Midbrain (tissue), 1 donor: ENCODE measurements at regions not wholly inside any gene's neighbourhood (a gene's known extent, or its start where the extent isn't known, plus 50 kb on each side); places are given as distances from the start of the nearest gene placed in this dataset.
"Not testable (repeated sequence)": the region's sequence is repeated elsewhere in the genome, so short reads cannot be mapped to it uniquely, and the experiment has no call there.

Source experiments
- DNase-seq: peaks from one replicate; lab custom pipeline; 2025; lab: John Stamatoyannopoulos, UW

DNA sequence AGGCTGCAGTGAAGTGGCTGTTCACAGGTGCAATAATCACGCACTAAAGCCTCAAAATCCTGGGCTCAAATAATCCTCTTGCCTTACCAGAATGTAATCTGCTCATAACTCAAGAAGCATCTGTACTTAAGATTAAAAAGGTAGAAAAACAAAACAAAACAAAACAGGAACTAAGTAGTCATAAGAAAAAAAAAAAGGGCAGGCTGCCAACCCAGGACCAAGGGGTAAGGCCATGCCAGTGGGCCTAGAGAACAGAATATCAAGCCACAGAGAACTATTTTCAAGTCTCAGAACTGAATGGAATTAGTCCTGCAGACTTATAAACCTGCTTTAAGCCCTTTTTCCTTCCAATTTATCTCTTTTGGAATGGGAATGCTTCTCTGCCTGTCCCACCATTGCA, 64.8 kb upstream of the TBC1D3K start:
- no peak for DNase-seq

DNA sequence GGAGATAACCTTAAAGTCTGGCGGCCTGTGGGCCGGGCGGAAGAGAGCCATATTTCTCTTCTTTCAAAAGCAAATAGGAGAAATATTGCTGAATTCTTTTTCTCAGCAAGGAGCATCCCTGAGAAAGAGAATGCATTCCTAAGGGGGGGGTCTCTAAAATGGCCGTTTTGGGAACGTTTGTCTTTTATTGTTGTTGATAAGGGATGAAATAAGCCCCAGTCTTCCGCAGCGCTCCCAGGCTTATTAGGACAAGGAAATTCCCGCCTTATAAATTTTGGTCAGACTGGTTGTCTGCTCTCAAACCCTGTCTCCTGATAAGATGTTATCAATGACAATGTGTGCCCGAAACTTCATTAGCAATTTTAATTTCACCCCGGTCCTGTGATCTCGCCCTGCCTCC, 65.8 kb upstream of the TBC1D3K start:
- not testable (repeated sequence) for DNase-seq

DNA sequence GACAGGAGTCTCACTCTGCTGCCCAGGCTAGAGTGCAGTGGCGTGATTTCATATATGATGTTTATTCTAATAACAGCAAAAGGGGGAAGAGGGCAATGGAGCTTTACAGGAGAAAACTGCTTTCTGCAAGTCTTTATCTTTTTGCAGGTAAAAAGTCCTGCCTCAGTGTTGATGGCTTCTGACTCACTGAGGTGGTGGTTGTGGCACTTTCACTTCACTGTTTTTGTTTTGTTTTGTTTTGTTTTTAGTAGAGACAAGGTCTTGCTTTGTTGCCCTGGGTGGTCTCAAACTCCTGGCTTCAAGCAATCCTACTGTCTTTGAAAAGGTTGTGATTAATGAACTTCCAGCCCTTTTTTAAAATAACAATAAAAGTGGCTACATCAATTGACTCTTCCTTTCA, 68.0 kb upstream of the TBC1D3K start:
- no peak for DNase-seq

DNA sequence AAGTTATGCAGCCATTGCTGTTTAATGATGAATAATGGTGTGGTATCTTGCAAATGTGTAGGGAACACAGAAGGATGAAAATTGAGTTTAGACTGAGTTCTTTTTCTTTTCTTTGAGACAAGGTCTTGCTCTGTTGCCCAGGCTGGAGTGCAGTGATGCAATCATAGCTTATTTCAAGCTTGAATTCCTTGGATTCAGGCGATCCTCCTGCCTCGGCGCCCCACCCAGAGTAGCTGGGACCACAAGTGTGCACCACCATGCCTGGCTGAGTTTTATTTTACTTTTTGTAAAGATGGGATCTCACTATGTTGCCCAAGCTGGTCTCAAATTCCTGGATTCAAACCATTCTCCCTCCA, 74.6 kb upstream of the TBC1D3K start:
- no peak for DNase-seq

DNA sequence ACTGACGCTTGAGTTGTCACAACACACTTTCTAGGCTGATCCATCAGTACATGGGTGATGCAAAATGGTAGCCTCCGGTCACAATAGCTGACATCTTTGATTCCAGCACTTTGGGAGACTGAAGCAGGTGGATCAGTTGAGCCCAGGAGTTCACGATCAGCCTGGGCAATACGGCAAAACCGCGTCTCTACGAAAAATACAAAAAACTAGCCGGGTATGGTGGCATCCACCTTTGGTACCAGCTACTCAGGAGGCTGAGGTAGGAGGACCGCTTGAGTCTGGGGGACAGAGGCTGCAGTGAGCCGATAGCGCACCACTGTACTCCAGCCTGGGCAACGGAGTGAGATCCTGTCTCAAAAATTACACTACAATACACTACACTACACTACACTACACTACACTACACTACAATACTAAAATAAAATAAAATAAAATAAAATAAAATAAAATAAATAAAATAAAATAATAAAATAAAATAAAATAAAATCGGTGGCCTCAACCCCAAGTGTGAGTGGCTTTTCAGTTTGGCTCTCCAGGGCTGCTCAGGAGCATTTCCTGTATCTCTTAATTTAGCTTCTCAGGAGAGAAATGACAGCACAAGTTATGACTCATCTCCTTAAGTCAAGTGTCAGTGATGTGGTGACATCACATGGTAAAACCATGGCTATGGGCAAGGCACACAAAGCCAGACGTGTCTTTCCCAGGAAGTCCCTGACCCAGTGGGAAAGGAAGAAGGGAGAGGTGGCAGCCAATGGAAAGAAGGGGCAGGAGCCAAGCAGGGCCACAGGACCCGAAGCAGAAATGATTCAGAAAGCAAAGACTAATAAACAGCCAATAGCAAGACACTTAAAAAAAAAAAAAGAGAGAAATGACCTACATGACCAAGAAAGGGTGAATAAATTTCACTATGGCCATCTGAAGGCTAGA, 75.3 kb upstream of the TBC1D3K start:
- DNase-seq: no peak

DNA sequence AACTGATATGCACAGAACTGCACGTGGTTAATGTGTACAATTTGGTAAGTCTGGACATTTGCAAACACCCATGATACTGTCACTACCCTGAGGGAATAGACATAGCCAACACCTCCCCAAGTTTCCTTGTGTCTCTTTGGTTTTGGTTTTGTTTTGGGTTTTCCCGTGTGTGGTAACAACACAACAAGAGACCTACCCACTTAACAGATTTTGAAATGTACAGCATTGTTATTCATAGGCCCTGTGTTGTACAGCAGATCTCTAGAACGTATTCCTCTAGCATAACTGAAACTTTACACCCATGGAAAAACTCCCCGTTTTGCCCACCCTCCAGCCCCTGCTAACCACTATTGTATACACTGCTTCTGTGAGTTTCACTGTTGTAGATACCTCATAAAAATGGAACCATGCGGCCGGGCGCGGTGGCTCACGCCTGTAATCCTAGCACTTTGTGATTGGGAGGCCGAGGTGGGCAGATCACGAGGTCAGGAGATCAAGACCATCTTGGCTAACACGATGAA, 76.3 kb upstream of the TBC1D3K start:
- DNase-seq: no peak

DNA sequence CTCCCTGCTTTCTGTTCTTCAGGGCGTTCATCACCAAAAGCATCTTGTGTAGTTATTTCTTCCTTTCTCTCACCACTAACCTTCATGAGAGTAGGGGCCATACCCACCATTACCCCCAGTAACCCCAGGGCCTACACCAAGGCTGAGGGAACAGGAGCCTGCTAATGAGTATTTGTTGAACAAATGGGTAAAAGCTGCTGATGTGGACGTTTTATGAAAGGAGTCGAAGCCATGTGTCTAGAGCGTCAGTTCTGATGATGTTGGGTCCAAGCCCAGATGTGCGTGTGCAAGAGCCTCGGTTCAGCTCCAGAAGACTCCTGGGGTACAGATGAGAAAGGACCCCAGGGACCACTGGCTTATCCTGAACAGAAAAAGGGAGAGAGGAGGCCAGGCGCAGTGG, 77.1 kb upstream of the TBC1D3K start:
- DNase-seq: no peak

DNA sequence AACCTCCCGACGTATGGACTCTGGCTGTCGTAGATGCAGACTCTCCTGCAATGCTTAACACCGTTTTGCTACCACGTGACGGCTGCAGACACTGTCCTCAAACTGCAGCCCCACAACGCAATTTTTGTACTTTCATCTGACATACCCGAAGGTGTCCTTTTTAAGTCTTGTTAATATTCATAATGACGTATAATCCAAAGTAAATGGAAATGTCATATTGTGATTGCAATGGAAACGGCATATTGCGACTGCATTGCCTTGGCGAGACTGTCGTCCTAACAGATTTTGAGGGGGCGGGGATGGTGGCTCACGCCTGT, 79.3 kb upstream of the TBC1D3K start:
- no peak for DNase-seq

DNA sequence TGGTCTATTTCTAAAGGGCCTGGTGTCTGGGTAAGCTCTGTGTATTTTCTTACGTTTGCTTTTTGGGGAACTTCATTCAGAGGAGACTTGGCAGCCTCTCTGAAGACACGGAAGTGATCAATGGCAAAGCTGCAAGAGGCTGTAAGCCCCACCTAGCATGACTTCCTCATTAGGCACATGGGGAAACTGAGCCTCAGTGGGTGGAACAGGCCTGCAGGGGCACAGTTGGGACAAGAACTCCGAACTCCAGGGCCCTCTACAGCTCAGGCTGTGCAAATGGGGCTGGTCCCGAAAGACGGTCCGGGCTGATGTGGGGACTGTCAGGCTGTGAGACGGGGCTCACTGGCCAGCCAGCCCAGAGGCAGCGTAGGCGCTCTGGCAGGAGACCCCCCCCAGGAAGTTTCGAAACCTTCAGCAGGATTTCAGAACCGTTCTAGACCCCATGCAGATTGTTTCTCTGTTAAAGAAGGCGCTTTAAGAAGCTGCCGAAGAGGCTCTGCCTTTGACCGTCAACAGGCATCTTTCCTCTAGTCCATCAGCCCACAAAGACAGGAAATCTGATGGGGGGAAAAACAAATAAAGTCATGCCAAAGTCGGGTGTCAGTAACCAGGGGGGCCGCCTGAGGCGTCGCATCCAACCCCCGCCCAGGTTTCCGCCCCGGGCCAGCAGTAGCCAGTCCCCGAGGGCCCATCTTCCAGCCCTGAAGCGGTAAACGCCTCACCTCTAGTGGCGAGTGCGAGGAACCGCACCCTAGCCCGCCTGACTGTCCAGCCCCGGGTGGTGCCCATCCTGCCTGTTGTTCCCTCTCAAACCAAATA, 79.8 kb upstream of the TBC1D3K start:
- DNase-seq: no peak

DNA sequence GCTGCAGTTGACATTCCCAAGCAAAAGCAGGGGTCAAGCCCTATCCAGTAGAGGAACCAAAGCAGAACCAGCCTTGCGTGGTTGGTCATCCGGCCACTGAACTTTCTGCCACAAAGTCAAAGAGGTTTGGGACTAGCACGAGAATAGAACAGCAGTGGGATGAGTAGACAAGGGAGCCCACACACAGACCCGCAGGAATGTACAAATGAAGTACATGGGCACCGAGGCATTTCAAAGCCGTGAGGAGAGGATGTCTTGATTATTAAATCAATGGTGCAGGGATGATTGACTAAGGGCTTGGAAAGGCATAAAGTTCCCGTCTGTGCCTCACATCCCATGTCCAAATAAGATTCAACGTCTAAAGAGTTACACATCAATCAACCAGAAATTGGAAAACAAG, 81.8 kb upstream of the TBC1D3K start:
- DNase-seq: no peak

DNA sequence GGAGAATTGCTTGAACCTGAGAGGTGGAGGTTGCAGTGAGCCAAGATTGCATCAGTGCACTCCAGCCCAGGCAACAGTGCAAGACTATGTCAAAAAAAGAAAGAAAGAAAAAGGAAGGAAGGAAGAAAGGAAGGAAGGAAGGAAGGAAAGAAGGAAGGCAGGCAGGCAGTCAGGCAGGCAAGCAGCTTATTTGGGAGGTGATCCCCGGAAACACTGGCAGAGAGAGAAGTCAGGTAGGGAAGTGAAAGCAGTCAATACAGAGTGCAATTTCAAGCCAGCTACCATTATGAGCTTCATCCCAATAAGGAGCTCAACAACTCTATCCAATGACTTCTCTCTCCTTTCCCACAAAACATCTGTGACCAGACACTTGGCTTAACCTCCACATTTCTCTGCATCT, 83.0 kb upstream of the TBC1D3K start:
- no peak for DNase-seq

DNA sequence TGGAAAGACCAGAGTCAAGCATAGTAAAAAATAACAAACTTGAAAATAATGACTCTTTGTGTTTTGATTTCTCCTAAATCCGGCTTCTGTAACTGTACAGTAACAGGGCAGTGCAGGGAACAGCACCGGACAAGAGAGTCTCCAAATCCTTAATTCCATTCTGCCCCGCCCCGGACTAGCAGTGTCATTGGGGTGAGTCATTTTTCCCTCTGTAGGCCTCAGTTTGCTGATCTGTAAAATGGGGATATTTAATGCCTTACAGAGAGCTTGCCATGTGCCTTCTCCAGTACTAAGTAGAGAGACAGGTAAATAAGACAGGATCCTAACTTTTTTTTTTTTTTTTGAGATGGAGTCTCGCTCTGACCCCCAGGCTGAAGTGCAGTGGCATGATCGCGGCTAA, 83.6 kb upstream of the TBC1D3K start:
- DNase-seq: no peak

DNA sequence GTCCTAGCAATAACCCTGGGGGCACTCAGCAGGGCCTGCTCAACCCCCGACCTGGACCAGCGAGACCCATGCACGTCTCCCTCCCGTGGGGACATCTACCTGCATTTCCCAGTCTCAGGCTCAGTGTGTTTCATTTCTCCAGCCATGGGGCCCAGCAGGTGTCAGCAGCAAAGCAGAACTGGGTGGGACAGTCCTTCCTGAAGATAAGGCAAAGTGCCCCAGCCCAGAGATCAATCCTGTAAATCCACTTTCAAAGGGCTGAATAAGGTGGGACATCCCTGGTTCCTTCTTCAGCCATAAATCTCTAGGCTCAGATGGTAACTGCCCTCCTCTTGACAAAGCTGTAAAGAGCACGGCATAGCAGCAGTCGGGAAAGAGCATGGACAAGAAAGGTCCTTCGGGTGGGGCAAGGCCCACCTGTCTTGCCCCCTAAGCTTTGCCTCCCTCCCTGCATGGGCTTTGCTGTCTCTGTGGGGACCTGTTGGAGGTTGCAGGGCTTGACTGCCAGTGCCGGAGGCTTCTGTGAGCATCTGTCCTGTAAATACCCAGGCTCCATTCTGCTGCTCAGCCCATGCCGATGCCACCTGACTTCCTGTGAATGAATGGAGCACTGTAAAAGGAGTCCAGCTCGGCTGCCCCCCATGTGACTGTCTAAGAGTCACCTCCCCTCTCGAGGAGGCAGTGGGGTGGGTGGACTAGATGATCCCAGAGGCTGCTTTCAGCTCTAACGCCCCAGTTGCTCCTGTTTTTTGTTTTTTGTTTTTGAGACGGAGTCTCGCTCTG, 84.8 kb upstream of the TBC1D3K start:
- DNase-seq: no peak

DNA sequence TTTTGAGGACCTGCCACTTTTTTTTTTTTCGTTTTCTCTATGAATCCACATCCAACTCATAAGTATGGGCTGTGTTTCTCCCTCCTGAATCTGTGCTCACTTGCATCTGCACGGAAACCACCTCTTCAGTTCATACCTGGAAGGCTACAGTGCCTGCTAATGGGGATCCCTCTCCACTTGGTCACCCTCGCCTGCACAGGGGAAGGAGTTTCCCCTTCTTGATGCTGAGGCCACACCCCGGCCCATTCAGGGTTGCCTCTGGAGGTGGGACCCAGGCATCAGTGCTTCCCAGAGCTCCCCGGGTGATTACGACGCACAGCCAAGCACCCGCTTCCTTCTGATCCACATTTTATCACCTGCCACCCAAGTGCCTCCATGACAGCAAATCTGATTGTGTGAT, 85.9 kb upstream of the TBC1D3K start:
- DNase-seq: no peak

DNA sequence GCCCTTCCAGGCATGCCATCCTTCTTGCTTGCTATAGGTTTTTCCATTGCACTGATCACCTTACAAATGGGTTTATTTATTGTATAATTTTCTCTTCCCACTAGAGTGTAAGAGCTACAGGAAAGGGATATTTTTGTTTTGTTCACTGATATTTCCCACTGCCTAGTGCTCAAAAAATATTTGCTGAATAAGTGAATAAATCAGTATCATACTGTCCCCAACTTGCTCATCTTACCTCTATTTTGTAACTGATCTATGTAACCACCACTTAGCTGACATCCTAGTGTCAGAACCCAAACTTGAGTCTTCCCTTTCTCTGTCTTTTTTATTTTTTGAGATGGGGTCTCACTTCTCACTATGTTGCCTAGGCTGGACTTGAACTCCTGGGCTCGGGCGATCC, 87.6 kb upstream of the TBC1D3K start:
- DNase-seq: no peak

DNA sequence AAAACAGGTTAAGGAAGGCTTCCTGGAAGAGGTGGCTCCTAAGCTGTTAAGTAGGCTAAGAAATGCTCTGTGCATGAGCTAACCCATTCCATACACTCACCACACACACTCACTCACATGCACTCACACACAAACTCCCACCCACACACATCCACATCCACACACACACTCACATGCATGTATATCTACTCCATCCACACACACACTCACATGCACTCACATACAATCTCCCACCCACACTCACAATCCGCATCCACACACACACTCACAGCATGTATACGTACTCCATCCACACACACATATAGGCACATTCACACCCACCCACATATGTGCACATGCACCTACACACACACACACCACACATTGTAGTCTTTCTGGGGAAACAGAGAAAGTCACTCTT, 89.3 kb upstream of the HNF1B start:
- no peak for DNase-seq

DNA sequence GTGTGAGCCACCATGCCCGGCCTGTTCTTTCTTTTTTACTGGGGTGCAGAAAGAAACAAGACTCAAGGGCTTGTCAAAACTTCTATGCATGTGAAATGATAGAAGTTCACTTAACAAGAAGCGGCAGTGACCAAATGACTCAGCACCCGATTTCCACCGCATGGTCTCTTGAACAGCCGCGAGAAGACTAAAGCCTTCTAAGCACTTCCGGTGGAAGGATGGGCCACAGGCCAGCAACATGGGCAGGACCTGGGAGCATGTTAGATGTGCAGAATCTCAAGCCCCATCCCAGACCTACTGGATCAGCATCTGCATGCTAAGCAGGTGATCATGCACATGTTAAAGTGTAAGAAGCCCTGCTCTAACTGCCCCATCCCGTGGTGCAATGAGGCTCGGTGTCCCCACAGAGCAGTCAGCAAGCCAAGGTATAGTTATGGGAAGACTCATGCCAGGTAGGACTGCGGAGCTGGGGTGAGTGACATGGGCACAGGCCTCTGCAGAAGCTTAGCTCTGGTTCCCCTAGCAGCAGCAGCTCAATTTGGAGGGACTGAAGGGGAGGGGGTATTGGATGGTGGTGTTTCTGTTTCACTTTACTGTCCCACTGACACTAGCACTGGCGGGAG, 88.5 kb upstream of the HNF1B start:
- no peak for DNase-seq

DNA sequence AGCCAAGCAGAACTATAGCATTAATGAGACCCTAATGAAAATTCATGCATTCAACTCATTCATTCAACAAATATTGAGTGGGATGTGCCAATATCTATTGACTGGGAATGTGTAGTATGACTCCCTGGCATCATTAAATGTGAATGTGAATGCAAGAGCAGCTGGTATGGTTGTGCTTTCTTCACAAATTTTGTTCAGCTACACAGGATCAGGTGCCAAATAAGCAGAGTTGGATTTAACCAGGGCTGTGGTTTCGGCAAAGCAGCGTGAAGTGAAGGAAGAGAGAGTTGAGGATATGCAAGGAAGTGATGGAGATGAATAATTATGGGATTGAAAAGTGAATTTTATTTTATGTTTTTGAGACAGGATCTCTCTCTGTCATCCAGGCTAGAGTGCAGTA, 87.1 kb upstream of the HNF1B start:
- no peak for DNase-seq

DNA sequence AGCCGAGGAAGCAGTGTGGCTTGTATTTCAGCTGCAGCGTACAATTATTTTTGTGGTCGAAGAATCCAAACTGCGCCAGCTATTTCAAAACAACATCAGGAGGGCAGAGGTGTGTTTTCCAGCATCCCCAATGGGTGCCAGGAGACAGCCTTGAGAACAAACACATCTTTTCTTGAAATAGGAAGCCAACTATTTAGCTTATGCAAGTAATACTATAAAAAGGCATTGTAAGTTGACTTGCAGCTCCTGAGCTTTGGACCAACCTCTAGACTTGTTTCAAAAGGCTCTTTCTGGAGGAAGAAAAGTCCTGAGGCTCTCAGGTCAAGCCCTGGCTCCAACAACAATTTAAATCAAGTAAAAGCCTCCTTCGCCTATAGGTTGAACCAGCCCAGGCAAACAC, 86.6 kb upstream of the HNF1B start:
- no peak for DNase-seq

DNA sequence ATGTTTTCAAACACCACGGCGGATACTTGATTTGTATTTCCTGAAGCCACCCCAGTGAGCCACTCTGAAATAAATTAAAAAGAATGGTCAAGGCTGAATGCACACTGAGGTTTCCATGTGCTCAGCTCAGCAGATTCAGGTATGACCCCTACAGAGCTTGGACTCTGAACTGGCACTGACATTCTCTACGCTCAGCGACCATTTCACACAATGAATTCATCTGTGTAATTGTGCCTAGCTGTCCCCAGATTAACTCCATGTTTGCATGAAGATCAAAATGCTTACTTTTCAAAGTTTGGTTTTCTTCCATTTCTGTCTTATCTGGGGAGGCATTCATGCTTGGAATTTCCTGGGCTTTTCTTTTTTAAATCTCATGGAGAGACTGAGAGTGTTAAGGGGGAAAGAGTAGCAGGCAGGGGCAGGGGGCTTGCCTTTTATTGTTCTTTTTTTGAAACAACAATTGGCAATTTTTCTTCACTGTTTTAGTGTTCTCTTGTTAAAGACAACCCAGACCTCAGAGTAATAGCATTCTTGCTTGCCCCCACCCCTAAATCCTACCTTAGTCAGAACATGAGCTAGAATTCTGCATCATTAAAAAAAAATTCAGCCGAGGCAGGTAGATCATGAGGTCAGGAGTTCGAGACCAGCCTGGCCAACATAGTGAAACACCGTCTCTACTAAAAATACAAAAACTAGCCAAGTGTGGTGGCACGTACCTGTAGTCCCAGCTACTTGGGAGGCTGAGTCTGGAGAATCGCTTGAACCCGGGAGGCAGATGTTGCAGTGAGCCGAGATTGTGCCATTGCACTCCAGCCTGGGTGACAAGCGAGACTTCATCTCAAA, 85.5 kb upstream of the HNF1B start:
- DNase-seq: no peak

DNA sequence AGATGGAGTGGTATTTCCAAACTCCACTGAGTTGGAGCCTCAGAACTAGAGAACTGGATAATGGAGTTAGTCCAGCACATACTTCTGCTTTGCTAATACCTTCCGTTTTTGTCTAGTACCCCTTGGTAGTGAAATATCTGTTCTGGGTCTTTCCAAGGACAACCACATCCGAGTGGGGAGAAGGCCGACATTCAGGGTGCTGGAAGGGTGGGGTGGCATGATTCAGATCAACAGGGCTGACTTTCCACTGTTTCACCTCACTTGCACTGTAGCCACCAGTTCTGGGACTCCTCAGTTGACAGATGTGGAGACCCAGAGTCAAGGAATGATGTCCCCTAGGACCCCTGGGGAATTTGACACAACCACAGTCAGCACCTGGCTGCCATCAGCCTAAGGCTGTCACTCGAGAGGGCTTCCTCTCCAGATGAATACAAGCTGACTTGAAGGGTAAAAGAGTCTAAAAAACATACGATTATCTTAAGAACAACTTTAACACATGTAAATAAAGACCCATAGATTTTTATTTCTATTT, 84.8 kb upstream of the HNF1B start:
- DNase-seq: no peak
